H9 (cell line): ENCODE measurements at regions not wholly inside any gene's neighbourhood (a gene's known extent, or its start where the extent isn't known, plus 50 kb on each side); places are given as distances from the start of the nearest gene placed in this dataset.

Source experiments
- DNase-seq: peaks from one replicate; pipeline ENCODE4 v3.0.0-alpha.2; 2017
- H2AFZ ChIP-seq: one replicate; pipeline ENCODE4 v1.6.1; 2013; ENCODE audit warnings: mild to moderate bottlenecking, low read length, control low read depth, moderate library complexity
- H2AK5ac ChIP-seq: 2 replicates; pipeline ENCODE4 v1.6.1; 2013; ENCODE audit warnings: low read length, control low read depth, mixed read lengths; ENCODE audit not compliant: insufficient read length
- H2BK120ac ChIP-seq: one replicate; pipeline ENCODE4 v1.6.1; 2013; ENCODE audit warnings: low read depth, mild to moderate bottlenecking, low read length, control low read depth, inconsistent platforms; ENCODE audit not compliant: poor library complexity, severe bottlenecking
- H2BK12ac ChIP-seq: 2 replicates; pipeline ENCODE4 v1.6.1; 2013; ENCODE audit warnings: low read length, control low read depth, mixed read lengths, low read depth; ENCODE audit not compliant: insufficient read length
- H2BK15ac ChIP-seq: 2 replicates; pipeline ENCODE4 v1.6.1; 2013; ENCODE audit warnings: low read depth, low read length, control low read depth
- H2BK20ac ChIP-seq: one replicate; pipeline ENCODE4 v1.6.1; 2013; ENCODE audit warnings: low read depth, mild to moderate bottlenecking, low read length, control low read depth, inconsistent platforms; ENCODE audit not compliant: poor library complexity, severe bottlenecking
- H2BK5ac ChIP-seq: 2 replicates; pipeline ENCODE4 v1.6.1; 2013; ENCODE audit warnings: low read length, control low read depth, mixed read lengths; ENCODE audit not compliant: insufficient read length
- H3K14ac ChIP-seq: 2 replicates; pipeline ENCODE4 v1.6.1; 2013; ENCODE audit warnings: low read length, control low read depth; ENCODE audit not compliant: insufficient read depth
- H3K18ac ChIP-seq: 2 replicates; pipeline ENCODE4 v1.6.1; 2013; ENCODE audit warnings: low read depth, mild to moderate bottlenecking, mixed read lengths, low read length, control low read depth; ENCODE audit not compliant: insufficient read length
- H3K23ac ChIP-seq: 2 replicates; pipeline ENCODE4 v1.6.1; 2013; ENCODE audit warnings: low read length, control low read depth, mixed read lengths, low read depth; ENCODE audit not compliant: insufficient read length
- H3K23me2 ChIP-seq: 2 replicates; pipeline ENCODE4 v1.6.1; 2013; ENCODE audit warnings: low read depth, mild to moderate bottlenecking, mixed read lengths, low read length, control low read depth; ENCODE audit not compliant: insufficient read length, poor library complexity, severe bottlenecking
- H3K27ac ChIP-seq: 2 replicates; pipeline ENCODE4 v1.5.1; 2013; ENCODE audit warnings: low read length, control low read depth, mixed read lengths, low read depth; ENCODE audit not compliant: insufficient read length
- H3K27me3 ChIP-seq: 2 replicates; pipeline ENCODE4 v1.6.1; 2013; ENCODE audit warnings: low read length, control low read depth, inconsistent platforms; ENCODE audit not compliant: insufficient read depth
- H3K4ac ChIP-seq: 2 replicates; pipeline ENCODE4 v1.6.1; 2013; ENCODE audit warnings: low read depth, mild to moderate bottlenecking, control low read depth, inconsistent platforms, low read length, moderate library complexity
- H3K4me1 ChIP-seq: 2 replicates; pipeline ENCODE4 v1.6.1; 2013; ENCODE audit warnings: low read length, control low read depth, inconsistent platforms; ENCODE audit not compliant: insufficient read depth
- H3K4me2 ChIP-seq: 2 replicates; pipeline ENCODE4 v1.6.1; 2013; ENCODE audit warnings: low read length, control low read depth, mixed read lengths; ENCODE audit not compliant: insufficient read length, insufficient read depth
- H3K56ac ChIP-seq: 2 replicates; pipeline ENCODE4 v1.6.1; 2013; ENCODE audit warnings: low read depth, mild to moderate bottlenecking, mixed read lengths, low read length, control low read depth; ENCODE audit not compliant: insufficient read length
- H3K79me1 ChIP-seq: 2 replicates; pipeline ENCODE4 v1.6.1; 2013; ENCODE audit warnings: low read depth, mild to moderate bottlenecking, moderate library complexity, low read length, control low read depth, inconsistent platforms; ENCODE audit not compliant: insufficient read depth, poor library complexity, severe bottlenecking
- H3K79me2 ChIP-seq: 2 replicates; pipeline ENCODE4 v1.6.1; 2013; ENCODE audit warnings: low read length, control low read depth, inconsistent platforms; ENCODE audit not compliant: insufficient read depth
- H3K9ac ChIP-seq: 2 replicates; pipeline ENCODE4 v1.6.1; 2013; ENCODE audit warnings: low read length, control low read depth, mixed read lengths; ENCODE audit not compliant: insufficient read length; ENCODE audit errors: extremely low read depth
- H3K9me3 ChIP-seq: one replicate; pipeline ENCODE4 v1.6.1; 2013; ENCODE audit warnings: low read depth, low read length, inconsistent platforms; ENCODE audit not compliant: control insufficient read depth
- H3T11ph ChIP-seq: one replicate; pipeline ENCODE4 v1.6.1; 2013; ENCODE audit warnings: mild to moderate bottlenecking, low read length, control low read depth, inconsistent platforms
- H4K20me1 ChIP-seq: one replicate; pipeline ENCODE4 v1.6.1; 2013; ENCODE audit not compliant: control insufficient read depth, insufficient read length, insufficient read depth
- H4K5ac ChIP-seq: 2 replicates; pipeline ENCODE4 v1.6.1; 2013; ENCODE audit warnings: low read depth, mild to moderate bottlenecking, mixed read lengths, low read length, control low read depth; ENCODE audit not compliant: insufficient read length
- H4K8ac ChIP-seq: replicated peaks from 2 replicates; pipeline ENCODE4 v1.6.1; 2013; ENCODE audit warnings: low read length, control low read depth, mixed read lengths, low read depth; ENCODE audit not compliant: insufficient read length
- H4K91ac ChIP-seq: 2 replicates; pipeline ENCODE4 v1.6.1; 2013; ENCODE audit warnings: low read depth, mild to moderate bottlenecking, moderate library complexity, mixed read lengths, low read length, control low read depth; ENCODE audit not compliant: insufficient read length
- H3K27ac Mint-ChIP-seq, 3 experiments: 2 replicates in 2 of 3; 3 replicates in 1 of 3; pipeline ENCODE4 v1.8.0; 2020 to 2021; ENCODE audit warnings: mixed read lengths in 3 of 3, mild to moderate bottlenecking in 1 of 3, moderate library complexity in 1 of 3
- H3K27me3 Mint-ChIP-seq: 2 replicates; pipeline ENCODE4 v1.8.0; 2021; ENCODE audit warnings: low read depth, mild to moderate bottlenecking, moderate library complexity, mixed read lengths
- H3K36me3 Mint-ChIP-seq, 3 experiments: 2 replicates in 2 of 3; 3 replicates in 1 of 3; pipeline ENCODE4 v1.8.0; 2020 to 2021; ENCODE audit warnings: low read depth in 3 of 3, mixed read lengths in 3 of 3; ENCODE audit not compliant: insufficient read depth in 1 of 3
- H3K4me1 Mint-ChIP-seq, 2 experiments: 2 replicates each; pipeline ENCODE4 v1.8.0; 2020; ENCODE audit warnings: mixed read lengths in 2 of 2
- H3K4me3 Mint-ChIP-seq, 2 experiments: 2 replicates in 1 of 2; 3 replicates in 1 of 2; pipeline ENCODE4 v1.8.0; 2020 to 2021; ENCODE audit warnings: mild to moderate bottlenecking in 2 of 2, mixed read lengths in 2 of 2, moderate library complexity in 1 of 2
- H3K9me3 Mint-ChIP-seq, 2 experiments: 2 replicates in 1 of 2; 3 replicates in 1 of 2; pipeline ENCODE4 v1.8.0; 2020; ENCODE audit warnings: mild to moderate bottlenecking in 2 of 2, mixed read lengths in 2 of 2, moderate library complexity in 1 of 2
- CTCF ChIP-seq: fragments of 200-600 bp; sonication (generic); conservative IDR thresholded peaks from 3 replicates; pipeline ENCODE4 v1.8.0; 2021; ENCODE audit warnings: antibody characterized with exemption, mild to moderate bottlenecking
- WGBS: extraction: QIAGEN DNeasy Blood & Tissue Kit; methylation state at CpG from one replicate; pipeline ENCODE4 v1.1.7; 2013; ENCODE audit warnings: missing lambda C conversion rate, low lambda C conversion rate, mixed read lengths; ENCODE audit not compliant: insufficient read length; ENCODE audit errors: extremely low coverage; 5-methylcytosine and 5-hydroxymethylcytosine counted together

GRCh38 chr4:105067946-105068345, 78.7 kb upstream of the TET2 start:
- Histone ChIP-seq H3K23me2 (no peaks in the 10 kb centered on the region), H3K4ac (no peak overlapping the region), H4K91ac (no peak overlapping the region), H2BK5ac (no peak overlapping the region), H3K27ac (no peak overlapping the region), H2BK12ac (no peak overlapping the region), H2AK5ac (no peak overlapping the region), H3K9ac (no peak overlapping the region), H4K5ac (no peak overlapping the region), H3K79me1 (no peaks in the 10 kb centered on the region), H2BK20ac (no peak overlapping the region), H3K23ac (no peak overlapping the region), H3T11ph (no peak overlapping the region), H3K9me3 (no peaks in the 10 kb centered on the region), H4K20me1 (no peaks in the 10 kb centered on the region), H2BK15ac (no peak overlapping the region), H3K56ac (no peak overlapping the region), H3K79me2 (no peaks in the 10 kb centered on the region), H3K18ac (no peak overlapping the region), H3K4me2 (no peak overlapping the region), H3K27me3 (no peaks in the 10 kb centered on the region), H3K4me1 (no peaks in the 10 kb centered on the region), H2BK120ac (no peak overlapping the region), H3K14ac (no peak overlapping the region), H2AFZ (no peak overlapping the region), H4K8ac (no peak overlapping the region)
- H3K27ac Mint-ChIP-seq, result no peak overlapping the region
- H3K36me3 Mint-ChIP-seq, result no peaks in the 10 kb centered on the region
- no peaks in the 10 kb centered on the region for H3K4me1 Mint-ChIP-seq
- no CpG with 5 or more reads among the region's 4 CpGs for WGBS
- TF ChIP-seq CTCF, result no peak
- H3K27me3 Mint-ChIP-seq, result peaks cover 3% of the 10 kb centered on the region; the same call in 1 of the 2 replicates
- no peaks in the 10 kb centered on the region for H3K9me3 Mint-ChIP-seq
- no peak for DNase-seq
- no peak overlapping the region for H3K4me3 Mint-ChIP-seq
